Endodermal cell (in vitro differentiated cells): ENCODE measurements at regions not wholly inside any gene's neighbourhood (a gene's known extent, or its start where the extent isn't known, plus 50 kb on each side); places are given as distances from the start of the nearest gene placed in this dataset.

Experiments
- DNase-seq: peaks from one replicate; pipeline ENCODE4 v3.0.0-alpha.2; 2017
- H3K27ac ChIP-seq: 2 replicates; pipeline ENCODE4 v1.5.1; 2013; ENCODE audit warnings: mild to moderate bottlenecking, low read depth, low read length, moderate library complexity
- H3K27me3 ChIP-seq: 2 replicates; pipeline ENCODE4 v1.6.1; 2013; ENCODE audit warnings: mild to moderate bottlenecking, low read length, moderate library complexity; ENCODE audit not compliant: insufficient read depth, control insufficient read depth, poor library complexity, severe bottlenecking
- H3K36me3 ChIP-seq: 2 replicates; pipeline ENCODE4 v1.7.0; 2013; ENCODE audit warnings: mild to moderate bottlenecking, low read length, moderate library complexity; ENCODE audit not compliant: control insufficient read depth, insufficient read depth
- H3K4me1 ChIP-seq: one replicate; pipeline ENCODE4 v1.7.0; 2013; ENCODE audit warnings: low read length; ENCODE audit not compliant: control insufficient read depth, insufficient read depth
- H3K4me3 ChIP-seq: 2 replicates; pipeline ENCODE4 v1.5.1; 2013; ENCODE audit warnings: mild to moderate bottlenecking, low read length, moderate library complexity
- H3K9ac ChIP-seq: 2 replicates; pipeline ENCODE4 v1.6.1; 2013; ENCODE audit warnings: mild to moderate bottlenecking, low read length, moderate library complexity; ENCODE audit not compliant: poor library complexity, severe bottlenecking; ENCODE audit errors: extremely low read depth
- H3K9me3 ChIP-seq: 2 replicates; pipeline ENCODE4 v1.6.1; 2013; ENCODE audit warnings: mild to moderate bottlenecking, low read length, moderate library complexity; ENCODE audit not compliant: control insufficient read depth
- H3K27ac Mint-ChIP-seq: 2 replicates; pipeline ENCODE4 v1.8.0; 2020; ENCODE audit warnings: mixed read lengths
- H3K27me3 Mint-ChIP-seq: 2 replicates; pipeline ENCODE4 v1.8.0; 2021; ENCODE audit warnings: mild to moderate bottlenecking, mixed read lengths; ENCODE audit not compliant: insufficient read depth
- H3K36me3 Mint-ChIP-seq: 2 replicates; pipeline ENCODE4 v1.8.0; 2020; ENCODE audit warnings: low read depth, mixed read lengths
- H3K4me1 Mint-ChIP-seq: 2 replicates; pipeline ENCODE4 v1.8.0; 2020; ENCODE audit warnings: mixed read lengths
- H3K4me3 Mint-ChIP-seq: 2 replicates; pipeline ENCODE4 v1.8.0; 2020; ENCODE audit warnings: mild to moderate bottlenecking, moderate library complexity, mixed read lengths
- H3K9me3 Mint-ChIP-seq: 2 replicates; pipeline ENCODE4 v1.8.0; 2020; ENCODE audit warnings: mild to moderate bottlenecking, mixed read lengths
- CTCF ChIP-seq: fragments of 200-600 bp; sonication (generic); conservative IDR thresholded peaks from 2 replicates; pipeline ENCODE4 v1.5.0; 2021; ENCODE audit warnings: antibody characterized with exemption, mild to moderate bottlenecking
- WGBS, 2 experiments: methylation state at CpG; one replicate each; pipeline versions ENCODE4 v1.1.5 to v1.1.7; 2013; ENCODE audit warnings: missing lambda C conversion rate in 2 of 2, mixed read lengths in 1 of 2; ENCODE audit not compliant: insufficient coverage in 1 of 2, insufficient read length in 1 of 2; 5-methylcytosine and 5-hydroxymethylcytosine counted together

DNA sequence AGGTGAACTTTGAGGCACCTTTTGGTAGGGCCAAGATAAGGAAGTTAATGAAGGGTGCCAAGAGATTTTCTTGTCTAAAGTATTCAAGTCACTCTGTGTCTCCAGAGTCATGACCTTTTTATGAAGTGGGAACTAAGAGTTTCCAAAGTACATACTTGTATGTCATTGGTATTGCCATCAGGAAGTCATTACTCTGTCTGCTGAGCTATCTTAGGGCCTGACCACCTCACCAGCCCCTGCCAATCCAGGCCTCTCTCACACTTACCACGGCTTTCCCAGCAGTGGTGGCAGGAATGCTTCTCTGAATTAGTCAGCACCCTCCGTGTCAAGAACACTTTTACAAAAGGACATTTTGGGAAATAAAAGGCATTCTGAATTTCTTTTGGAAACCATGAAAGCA lies 192.8 kb upstream of the MTNR1B start:
- H3K9me3 ChIP-seq = no peaks in the 10 kb centered on the region
- Mint-ChIP-seq H3K27ac (no peak overlapping the region), H3K9me3 (no peaks in the 10 kb centered on the region), H3K4me3 (no peak overlapping the region), H3K27me3 (peaks cover 1% of the 10 kb centered on the region), H3K36me3 (no peaks in the 10 kb centered on the region), H3K4me1 (peaks cover 17% of the 10 kb centered on the region)
- H3K36me3 ChIP-seq = no peaks in the 10 kb centered on the region
- H3K9ac ChIP-seq = no peak overlapping the region
- no peak overlapping the region for H3K27ac ChIP-seq
- peaks cover under 1% of the 10 kb centered on the region for H3K27me3 ChIP-seq
- H3K4me1 ChIP-seq = no peaks in the 10 kb centered on the region
- H3K4me3 ChIP-seq = no peak overlapping the region
- 82 to 90% methylated on average over 2 of the region's 2 CpGs for WGBS, 2 experiments
- TF ChIP-seq CTCF = no peak
- no peak for DNase-seq

DNA sequence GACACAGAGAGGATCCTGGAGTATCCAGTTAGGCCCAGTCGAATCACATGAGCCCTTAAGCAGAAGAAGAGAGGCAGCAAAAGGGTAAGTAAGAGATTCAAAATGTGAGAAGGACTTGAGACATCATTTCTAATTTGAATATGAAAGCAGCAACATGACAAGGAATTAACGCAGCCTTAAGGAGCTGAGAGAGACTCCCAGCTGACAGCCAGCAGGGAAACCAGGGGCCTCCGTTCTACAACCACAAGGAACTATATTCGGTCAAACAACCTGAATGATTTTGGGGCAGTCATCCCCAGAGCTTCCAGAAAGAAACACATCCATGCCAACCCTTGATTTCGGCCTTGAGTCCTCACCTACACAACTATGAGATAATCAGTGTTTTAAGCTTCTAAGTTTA lies 189.7 kb upstream of the MTNR1B start:
- H3K27me3 ChIP-seq = no peaks in the 10 kb centered on the region
- H3K4me3 ChIP-seq = no peak overlapping the region
- no peak overlapping the region for H3K9ac ChIP-seq
- H3K4me1 ChIP-seq = no peaks in the 10 kb centered on the region
- no peak for TF ChIP-seq CTCF
- Mint-ChIP-seq H3K4me3 (no peak overlapping the region), H3K4me1 (peaks cover 17% of the 10 kb centered on the region), H3K27ac (no peak overlapping the region), H3K27me3 (peaks cover 1% of the 10 kb centered on the region), H3K36me3 (no peaks in the 10 kb centered on the region), H3K9me3 (no peaks in the 10 kb centered on the region)
- WGBS, 2 experiments = 67 to 73% methylated on average over 4 of the region's 5 CpGs
- DNase-seq = peak; percentile 59
- no peaks in the 10 kb centered on the region for H3K36me3 ChIP-seq
- H3K9me3 ChIP-seq = no peaks in the 10 kb centered on the region
- H3K27ac ChIP-seq = no peak overlapping the region

GRCh38 chr11:92781151-92781550 lies 188.3 kb upstream of the MTNR1B start:
- H3K27ac Mint-ChIP-seq = no peak overlapping the region
- WGBS, 2 experiments = 96% methylated on average over 7 of the region's 8 CpGs; no CpG with 5 or more reads in 1 of the 2 experiments
- peaks cover 1% of the 10 kb centered on the region for H3K27me3 Mint-ChIP-seq
- no peaks in the 10 kb centered on the region for H3K9me3 ChIP-seq
- no peak for DNase-seq
- no peak overlapping the region for H3K9ac ChIP-seq
- no peak overlapping the region for H3K4me3 ChIP-seq
- H3K4me3 Mint-ChIP-seq = no peak overlapping the region
- H3K27ac ChIP-seq = no peak overlapping the region
- no peaks in the 10 kb centered on the region for H3K36me3 ChIP-seq
- no peaks in the 10 kb centered on the region for H3K27me3 ChIP-seq
- H3K9me3 Mint-ChIP-seq = no peaks in the 10 kb centered on the region
- peaks cover 17% of the 10 kb centered on the region for H3K4me1 Mint-ChIP-seq
- no peaks in the 10 kb centered on the region for H3K4me1 ChIP-seq
- TF ChIP-seq CTCF = no peak
- no peaks in the 10 kb centered on the region for H3K36me3 Mint-ChIP-seq
